Stimulated activated CD8-positive, alpha-beta memory T cell treated with anti-CD3 and anti-CD28 coated beads, Interleukin-7, amount 100 ng/mL, for 24 hours (primary cell): ENCODE measurements at regions not wholly inside any gene's neighbourhood (a gene's known extent, or its start where the extent isn't known, plus 50 kb on each side); places are given as distances from the start of the nearest gene placed in this dataset.

Source experiments
- DNase-seq: peaks from one replicate; pipeline ENCODE4 v3.0.0-alpha.2; 2020; ENCODE audit warnings: low read depth

- DNase-seq, result no peak
Observed at GRCh38 chr20:43306837-43307236, 117.1 kb upstream of the PTPRT start.

GRCh38 chr20:43305749-43306148 is 116.0 kb upstream of the PTPRT start:
- DNase-seq, result no peak

- DNase-seq, result no peak
Observed at GRCh38 chr20:43304598-43304997, 114.9 kb upstream of the PTPRT start.

GRCh38 chr20:43302936-43303335 is 113.2 kb upstream of the PTPRT start:
- DNase-seq, result no peak

GRCh38 chr20:43300901-43301300 is 111.2 kb upstream of the PTPRT start:
- no peak for DNase-seq

GRCh38 chr20:43295781-43296180 is 106.1 kb upstream of the PTPRT start:
- no peak for DNase-seq

- DNase-seq, result no peak
Observed at GRCh38 chr20:43295263-43295662, 105.6 kb upstream of the PTPRT start.

- DNase-seq, result no peak
Observed at GRCh38 chr20:43294031-43294430, 104.3 kb upstream of the PTPRT start.

- no peak for DNase-seq
Observed at GRCh38 chr20:43293068-43293786, 103.5 kb upstream of the PTPRT start.

GRCh38 chr20:43292222-43292621 is 102.5 kb upstream of the PTPRT start:
- no peak for DNase-seq

- DNase-seq, result no peak
Observed at GRCh38 chr20:43287637-43288036, 97.9 kb upstream of the PTPRT start.

GRCh38 chr20:43285170-43285569 is 95.5 kb upstream of the PTPRT start:
- DNase-seq, result no peak

- no peak for DNase-seq
Observed at GRCh38 chr20:43284486-43284885, 94.8 kb upstream of the PTPRT start.

- DNase-seq, result no peak
Observed at GRCh38 chr20:43283126-43283525, 93.4 kb upstream of the PTPRT start.

- DNase-seq, result no peak
Observed at GRCh38 chr20:43271980-43272379, 82.3 kb upstream of the PTPRT start.

GRCh38 chr20:43265449-43265848 is 75.7 kb upstream of the PTPRT start:
- no peak for DNase-seq

GRCh38 chr20:43263226-43263625 is 73.5 kb upstream of the PTPRT start:
- no peak for DNase-seq

GRCh38 chr20:43262341-43262740 is 72.6 kb upstream of the PTPRT start:
- no peak for DNase-seq

GRCh38 chr20:43255877-43256276 is 66.2 kb upstream of the PTPRT start:
- no peak for DNase-seq

GRCh38 chr20:43252761-43253160 is 63.1 kb upstream of the PTPRT start:
- no peak for DNase-seq

GRCh38 chr20:43248341-43248740 is 58.6 kb upstream of the PTPRT start:
- DNase-seq, result no peak

GRCh38 chr20:43247361-43247760 is 57.7 kb upstream of the PTPRT start:
- DNase-seq, result no peak

GRCh38 chr20:43244647-43245046 is 54.9 kb upstream of the PTPRT start:
- DNase-seq, result no peak

- no peak for DNase-seq
Observed at GRCh38 chr20:43243672-43244269, 54.1 kb upstream of the PTPRT start.
